HepG2 (cell line): ENCODE measurements at regions not wholly inside any gene's neighbourhood (a gene's known extent, or its start where the extent isn't known, plus 50 kb on each side); places are given as distances from the start of the nearest gene placed in this dataset.

ENCODE experiments used
- EHMT2 ChIP-seq: fragments of 200-600 bp; sonication (generic); IDR thresholded peaks from 2 replicates; pipeline ENCODE4 v1.7.0; 2017; ENCODE audit warnings: antibody characterized with exemption, low read depth, low read length, borderline replicate concordance
- GATAD2A ChIP-seq: IDR thresholded peaks from 2 replicates; pipeline ENCODE4 v1.6.1; 2016
- HDAC2 ChIP-seq: sonication (generic); formaldehyde crosslinking; IDR thresholded peaks from 2 replicates; pipeline ENCODE4 v1.4.0; 2020; ENCODE audit warnings: missing genetic modification reagents
- MED1 ChIP-seq: sonication (generic); formaldehyde crosslinking; IDR thresholded peaks from 2 replicates; pipeline ENCODE4 v1.4.0; 2020; ENCODE audit warnings: missing genetic modification reagents
- NR2F6 ChIP-seq, 2 experiments: IDR thresholded peaks; 2 replicates each; pipeline ENCODE4 v1.6.1; 2016; ENCODE audit warnings: antibody characterized with exemption in 1 of 2, mild to moderate bottlenecking in 1 of 2
- PRDM10 ChIP-seq: sonication (generic); formaldehyde crosslinking; IDR thresholded peaks from 2 replicates; pipeline ENCODE4 v1.4.0; 2020; ENCODE audit warnings: low read depth, missing genetic modification reagents
- RAD51 ChIP-seq: fragments of 450-650 bp; IDR thresholded peaks from 2 replicates; pipeline ENCODE4 v1.6.1; 2016; ENCODE audit warnings: borderline replicate concordance
- RARA ChIP-seq: IDR thresholded peaks from 2 replicates; pipeline ENCODE4 v1.6.1; 2016; ENCODE audit warnings: missing genetic modification reagents, missing compliant biosample characterization
- SP5 ChIP-seq: IDR thresholded peaks from 2 replicates; pipeline ENCODE4 v1.6.1; 2016; ENCODE audit warnings: low read depth, borderline replicate concordance
- TEAD3 ChIP-seq: optimal IDR thresholded peaks from 2 replicates; pipeline ENCODE3; 2016; ENCODE audit warnings: borderline replicate concordance
- TFE3 ChIP-seq: IDR thresholded peaks from 2 replicates; pipeline ENCODE4 v1.6.1; 2016
- ZBTB25 ChIP-seq: IDR thresholded peaks from 2 replicates; pipeline ENCODE4 v1.6.1; 2018; ENCODE audit warnings: missing genetic modification reagents
- ZFYVE20 ChIP-seq: sonication (generic); formaldehyde crosslinking; IDR thresholded peaks from 2 replicates; pipeline ENCODE4 v1.8.0; 2023; ENCODE audit warnings: low read depth, mild to moderate bottlenecking, moderate library complexity, missing genetic modification reagents, borderline replicate concordance
- ZMYM4 ChIP-seq: sonication (generic); formaldehyde crosslinking; IDR thresholded peaks from 2 replicates; pipeline ENCODE4 v1.8.1; 2023; ENCODE audit warnings: mild to moderate bottlenecking, missing genetic modification reagents
- ZNF609 ChIP-seq: sonication (generic); formaldehyde crosslinking; IDR thresholded peaks from 2 replicates; pipeline ENCODE4 v1.4.0; 2020; ENCODE audit warnings: mild to moderate bottlenecking, missing genetic modification reagents, borderline replicate concordance
- ZNF710 ChIP-seq: sonication (generic); formaldehyde crosslinking; IDR thresholded peaks from 2 replicates; pipeline ENCODE4 v1.5.0; 2020; ENCODE audit warnings: mild to moderate bottlenecking, missing genetic modification reagents, borderline replicate concordance

GRCh38 chr10:59971915-59972314 lies 65.6 kb upstream of the CCDC6 start (continued):
- TF ChIP-seq ZNF609 (no peak), RAD51 (no peak), SP5 (CRISPR knock-in tag) (peak; percentile 38; the same call in 1 of the 2 replicates), PRDM10 (CRISPR knock-in tag) (peak; percentile 59; the same call in 1 of the 2 replicates), TFE3 (CRISPR knock-in tag) (peak; percentile 76), ZNF710 (CRISPR knock-in tag) (peak; percentile 70; the same call in 1 of the 2 replicates), HDAC2 (peak; percentile 45; the same call in 1 of the 2 replicates), ZMYM4 (peak; percentile 35; the same call in 1 of the 2 replicates), MED1 (peak; percentile 33; the same call in 1 of the 2 replicates), ZFYVE20 (CRISPR knock-in tag) (no peak), EHMT2 (no peak), GATAD2A (CRISPR knock-in tag) (peak; percentile 94), RARA (CRISPR knock-in tag) (peak; percentile 54), TEAD3 (CRISPR knock-in tag) (peak; percentile 98), ZBTB25 (CRISPR knock-in tag) (peak; percentile 39; the same call in 1 of the 2 replicates), NR2F6 (IDR thresholded peaks at IDR 0.05) (no peak; the same call in 1 of the 2 replicates), NR2F6 (CRISPR knock-in tag; IDR thresholded peaks at IDR 0.05) (peak; percentile 54; the same call in 1 of the 2 replicates)
